K562 (cell line): ENCODE measurements at regions not wholly inside any gene's neighbourhood (a gene's known extent, or its start where the extent isn't known, plus 50 kb on each side); places are given as distances from the start of the nearest gene placed in this dataset.

ENCODE experiments used
- ATAC-seq: fragments of 200-7000 bp; cut with Tn5 transposase; 3 replicates; pipeline ENCODE4 v1.9.1; 2020; ENCODE audit warnings: moderate library complexity
- BruUV-seq: library from RNA; stranded (reverse); fragments of 400-500 nt; replicated peaks from 2 replicates; lab custom pipeline; 2021; lab: Mats Ljungman, UMichigan
- CTCF ChIA-PET: fragments of 300-600 bp; formaldehyde crosslinking; extraction: SDS; loops from one replicate; lab custom pipeline; 2021; ENCODE audit warnings: low intra/inter-chr PET ratio; lab: Yijun Ruan, JAX
- POLR2A ChIA-PET: fragments of 300-600, 350-650 bp; sonication (Branson Sonifier 250); formaldehyde crosslinking; extraction: SDS; loops from one replicate; lab custom pipeline; 2021; ENCODE audit warnings: antibody characterized with exemption, inconsistent platforms; lab: Yijun Ruan, JAX
- DNase-seq, 4 experiments: peaks; one replicate each; pipeline versions ENCODE4 v3.0.0 to v3.0.0-alpha.2; 2011 to 2018; ENCODE audit warnings: low spot score in 3 of 4, mixed read lengths in 3 of 4; ENCODE audit errors: extremely low read depth in 1 of 4
- FAIRE-seq: peaks from 2 replicates; lab custom pipeline; 2011; peaks lifted over from hg19 to GRCh38; lab: Jason Lieb, UNC
- H2AFZ ChIP-seq: 2 replicates; pipeline ENCODE4 v1.6.0; 2011; ENCODE audit warnings: low read depth, low read length, control low read depth, inconsistent platforms
- H3K27ac ChIP-seq: fragments of 200-600 bp; 3 replicates; pipeline ENCODE4 v1.8.0; 2011; ENCODE audit warnings: low read depth, mild to moderate bottlenecking, control low read depth, inconsistent platforms, low read length, moderate library complexity, mixed read lengths; ENCODE audit errors: extremely low read depth
- H3K27me3 ChIP-seq, 2 experiments: fragments of 300-600 bp in 1 of 2; 2 replicates in 1 of 2; 3 replicates in 1 of 2; pipeline versions ENCODE4 v1.6.0 to v1.8.0; 2011; ENCODE audit warnings: inconsistent platforms in 2 of 2, low read length in 2 of 2, mild to moderate bottlenecking in 1 of 2, mixed read lengths in 1 of 2, moderate library complexity in 1 of 2; ENCODE audit not compliant: control insufficient read depth in 2 of 2, insufficient read depth in 2 of 2
- H3K36me3 ChIP-seq: fragments of 300-600 bp; 3 replicates; pipeline ENCODE4 v1.8.0; 2011; ENCODE audit warnings: mild to moderate bottlenecking, low read length, inconsistent platforms; ENCODE audit not compliant: control insufficient read depth, insufficient read depth
- H3K4me1 ChIP-seq, 2 experiments: fragments of 200-600 bp in 1 of 2; replicated peaks in 1 of 2; 2 replicates in 1 of 2; 3 replicates in 1 of 2; pipeline versions ENCODE4 v1.5.1 to v1.8.0; 2011; ENCODE audit warnings: inconsistent platforms in 2 of 2, low read length in 2 of 2, mild to moderate bottlenecking in 1 of 2, mixed read lengths in 1 of 2, moderate library complexity in 1 of 2; ENCODE audit not compliant: control insufficient read depth in 2 of 2, insufficient read depth in 2 of 2
- H3K4me2 ChIP-seq: 2 replicates; pipeline ENCODE4 v1.6.1; 2011; ENCODE audit warnings: low read length, control low read depth, inconsistent platforms, mixed read lengths; ENCODE audit not compliant: insufficient read depth
- H3K4me3 ChIP-seq: fragments of 200-600 bp; sonication (generic), shearing (Covaris generic); 2 replicates; pipeline ENCODE4 v1.5.1; 2016; ENCODE audit warnings: control low read depth, inconsistent platforms
- H3K79me2 ChIP-seq: fragments of 200-600 bp; 3 replicates; pipeline ENCODE4 v1.8.0; 2011; ENCODE audit warnings: low read length, inconsistent platforms; ENCODE audit not compliant: control insufficient read depth, insufficient read depth
- H3K9ac ChIP-seq, 2 experiments: 2 replicates each; pipeline versions ENCODE4 v1.6.0 to v1.6.1; 2011; ENCODE audit warnings: low read depth in 2 of 2, low read length in 2 of 2, control low read depth in 1 of 2, inconsistent platforms in 1 of 2, mild to moderate bottlenecking in 1 of 2, mixed read lengths in 1 of 2; ENCODE audit not compliant: insufficient read depth in 1 of 2
- H3K9me1 ChIP-seq: one replicate; pipeline ENCODE4 v1.6.0; 2011; ENCODE audit warnings: inconsistent platforms, mild to moderate bottlenecking, low read length, moderate library complexity; ENCODE audit not compliant: control insufficient read depth, insufficient read depth
- H3K9me3 ChIP-seq: replicated peaks from 2 replicates; pipeline ENCODE4 v1.5.1; 2011; ENCODE audit warnings: low read depth, low read length, inconsistent platforms; ENCODE audit not compliant: control insufficient read depth, insufficient read depth
- H4K20me1 ChIP-seq: replicated peaks from 2 replicates; pipeline ENCODE4 v1.6.1; 2011; ENCODE audit warnings: low read length, inconsistent platforms, mixed read lengths; ENCODE audit not compliant: control insufficient read depth, insufficient read depth
- ILF3 ChIP-seq: fragments of 450-650 bp; IDR thresholded peaks from 2 replicates; pipeline ENCODE4 v1.6.1; 2018; ENCODE audit warnings: antibody characterized with exemption, mild to moderate bottlenecking, moderate library complexity, borderline replicate concordance
- JUN ChIP-seq, 2 experiments: sonication (generic) in 1 of 2; formaldehyde crosslinking in 1 of 2; IDR thresholded peaks; 2 replicates each; pipeline versions ENCODE4 v1.6.1 to v1.8.0; 2012 to 2022; ENCODE audit warnings: borderline replicate concordance in 2 of 2, mild to moderate bottlenecking in 2 of 2, improper control_type of control experiment in 1 of 2, low read depth in 1 of 2, low read length in 1 of 2, missing genetic modification reagents in 1 of 2
- KDM2B ChIP-seq: fragments of 250-450 bp; sonication (Bioruptor Pico); IDR thresholded peaks from 2 replicates; pipeline ENCODE4 v1.8.0; 2021; ENCODE audit warnings: mild to moderate bottlenecking, moderate library complexity
- MBD2 ChIP-seq: sonication (generic); IDR thresholded peaks from 2 replicates; pipeline ENCODE4 v1.6.1; 2016; ENCODE audit warnings: low read depth, borderline replicate concordance
- ZNF551 ChIP-seq: fragments of 250-450 bp; sonication (Bioruptor Pico); IDR thresholded peaks from 2 replicates; pipeline ENCODE4 v1.5.0; 2021; ENCODE audit warnings: mild to moderate bottlenecking, moderate library complexity
- WGBS: fragments of 100-300 bp; shearing (Covaris generic); methylation state at CpG from one replicate; pipeline ENCODE4 v1.1.6; 2016; ENCODE audit warnings: low coverage, mixed read lengths; ENCODE audit not compliant: insufficient coverage; ENCODE audit errors: missing lambda C conversion rate; 5-methylcytosine and 5-hydroxymethylcytosine counted together
- in situ Hi-C: fragments of 300-500 bp; cut with MboI; formaldehyde crosslinking; loops from 4 replicates; pipeline ENCODE4 v1.15.0; 2018; ENCODE audit warnings: inconsistent platforms, mixed read lengths
- intact Hi-C: fragments of 100-400 bp; cut with micrococcal nuclease; formaldehyde crosslinking; loops from 2 replicates; pipeline ENCODE4 v1.14.2; 2022

DNA sequence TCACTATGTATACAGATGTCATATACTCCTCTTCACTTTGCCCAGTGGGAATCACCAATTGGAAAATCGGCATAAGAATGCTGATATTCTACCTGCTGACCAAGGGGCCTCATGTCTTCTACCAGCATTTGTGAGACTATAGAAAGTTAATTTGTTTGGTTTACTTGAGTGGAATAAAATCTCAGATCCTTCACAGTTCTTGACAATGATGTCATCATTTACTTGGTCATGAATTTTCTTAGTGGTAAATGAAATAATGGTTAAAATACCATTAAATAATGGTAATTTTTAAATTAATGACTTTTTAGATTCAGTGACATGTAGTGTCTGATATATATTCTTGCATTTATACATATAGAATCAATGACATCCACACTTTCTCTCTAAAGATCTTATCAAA, 1052.6 kb downstream of the ADGRL3 start:
- no peaks in the 10 kb centered on the region for H3K79me2 ChIP-seq
- H3K9me1 ChIP-seq: no peaks in the 10 kb centered on the region
- no peak overlapping the region for H3K27ac ChIP-seq
- 0% methylated on average over 1 of the region's 1 CpG for WGBS
- FAIRE-seq: no peak
- no peak overlapping the region for H2AFZ ChIP-seq
- no peak for ATAC-seq
- no TSS peak for BruUV-seq
- no peak for DNase-seq
- in situ Hi-C loops: no loop called here
- intact Hi-C loops: no loop called here
- H4K20me1 ChIP-seq: no peaks in the 10 kb centered on the region
- no peak overlapping the region for H3K4me2 ChIP-seq
- H3K4me1 ChIP-seq: no peaks in the 10 kb centered on the region
- H3K4me3 ChIP-seq: no peak overlapping the region
- no peaks in the 10 kb centered on the region for H3K36me3 ChIP-seq
- CTCF ChIA-PET: no interaction called here
- no peaks in the 10 kb centered on the region for H3K27me3 ChIP-seq
- TF ChIP-seq JUN (IDR thresholded peaks at IDR 0.05; ENCODE audit: borderline replicate concordance, low read depth, low read length) (no peak), JUN (CRISPR knock-in tag; IDR thresholded peaks at IDR 0.05; ENCODE audit: borderline replicate concordance) (no peak), MBD2 (no peak), ILF3 (no peak), ZNF551 (CRISPR knock-in tag) (no peak)
- TF ChIP-seq, all 486 proteins: peak for 0
- Histone ChIP-seq H3K9me3 (no peaks in the 10 kb centered on the region), H3K9ac (no peak overlapping the region)
- POLR2A ChIA-PET: no interaction called here

DNA sequence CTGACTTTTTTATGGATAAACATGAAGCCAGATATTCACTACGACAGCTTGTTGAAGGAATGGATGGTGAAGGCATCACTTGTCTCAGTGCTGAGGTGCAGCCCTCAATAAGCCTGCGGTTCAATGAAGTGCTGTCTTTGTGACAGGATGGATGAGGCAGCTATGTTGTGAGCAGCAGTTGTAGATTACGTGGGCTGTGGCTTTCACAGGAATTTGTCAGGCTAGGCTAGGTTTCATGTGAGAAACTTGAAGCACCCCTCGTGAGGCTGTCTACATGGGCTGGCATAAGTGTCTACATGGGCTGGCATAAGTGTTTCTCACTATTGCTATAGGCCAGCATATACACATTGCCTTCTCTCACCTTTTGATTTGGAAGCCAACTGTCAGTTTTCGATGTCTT, 1050.0 kb downstream of the ADGRL3 start:
- H3K9me1 ChIP-seq: no peaks in the 10 kb centered on the region
- POLR2A ChIA-PET: no interaction called here
- in situ Hi-C loops: no loop called here

More for the DNA sequence above, 1050.0 kb downstream of the ADGRL3 start:
- no peaks in the 10 kb centered on the region for H3K36me3 ChIP-seq
- H3K27ac ChIP-seq: no peak overlapping the region
- H3K4me1 ChIP-seq: no peaks in the 10 kb centered on the region
- CTCF ChIA-PET: no interaction called here
- 3% methylated on average over 5 of the region's 5 CpGs for WGBS
- no peaks in the 10 kb centered on the region for H3K9me3 ChIP-seq
- H4K20me1 ChIP-seq: no peaks in the 10 kb centered on the region
- H3K4me3 ChIP-seq: no peak overlapping the region
- no peak for FAIRE-seq
- H2AFZ ChIP-seq: no peak overlapping the region
- no peak overlapping the region for H3K9ac ChIP-seq
- intact Hi-C loops: no loop called here
- BruUV-seq: no TSS peak
- no peak for TF ChIP-seq KDM2B (CRISPR knock-in tag)
- no peaks in the 10 kb centered on the region for H3K27me3 ChIP-seq
- no peak overlapping the region for H3K4me2 ChIP-seq
- DNase-seq: no peak
- H3K79me2 ChIP-seq: no peaks in the 10 kb centered on the region
- ATAC-seq: no peak
